Fibroblast of peridontal ligament (primary cell): ENCODE measurements at regions not wholly inside any gene's neighbourhood (a gene's known extent, or its start where the extent isn't known, plus 50 kb on each side); places are given as distances from the start of the nearest gene placed in this dataset.
"Not testable (repeated sequence)": the region's sequence is repeated elsewhere in the genome, so short reads cannot be mapped to it uniquely, and the experiment has no call there.

Source experiments
- DNase-seq: peaks from one replicate; pipeline ENCODE4 v3.0.0-alpha.2; 2010; ENCODE audit errors: extremely low read depth

DNA sequence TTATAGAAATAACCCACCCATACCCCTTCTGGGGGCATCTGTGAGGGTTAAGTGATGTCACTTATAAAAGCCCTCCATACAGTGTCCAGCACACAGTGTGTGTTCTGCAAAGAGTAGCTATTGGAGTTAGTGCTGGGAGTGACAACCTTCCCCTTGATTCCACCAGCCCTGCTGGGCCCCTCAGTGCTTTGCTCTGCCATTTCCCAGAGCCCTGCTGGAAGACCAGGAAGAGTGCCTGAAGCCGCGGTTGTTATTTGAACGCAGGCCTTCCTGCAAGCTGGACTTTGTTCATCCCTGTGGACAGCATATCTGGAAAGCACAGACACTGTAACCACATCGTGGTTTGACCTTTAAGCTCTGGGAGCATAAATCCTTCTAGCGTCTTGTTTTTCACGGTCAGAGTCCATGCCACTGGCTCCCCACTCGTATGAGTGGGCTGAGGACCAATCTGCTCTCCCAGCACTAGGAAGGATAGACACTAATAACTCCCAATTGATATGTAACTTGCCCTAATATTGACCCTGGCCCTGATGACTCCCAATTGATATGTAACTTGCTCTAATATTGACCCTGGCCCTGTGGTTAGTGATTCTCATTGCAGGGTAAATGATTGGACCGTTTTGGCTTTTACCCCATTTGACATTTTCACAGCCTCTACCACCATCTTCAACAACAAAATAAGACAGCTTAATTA lies 297.1 kb upstream of the MAF start:
- peak; percentile 8 for DNase-seq

- no peak for DNase-seq
These were observed 296.5 kb upstream of the MAF start for GRCh38 chr16:79897104-79897452.

GRCh38 chr16:79895917-79896203 lies 295.3 kb upstream of the MAF start:
- no peak for DNase-seq

DNA sequence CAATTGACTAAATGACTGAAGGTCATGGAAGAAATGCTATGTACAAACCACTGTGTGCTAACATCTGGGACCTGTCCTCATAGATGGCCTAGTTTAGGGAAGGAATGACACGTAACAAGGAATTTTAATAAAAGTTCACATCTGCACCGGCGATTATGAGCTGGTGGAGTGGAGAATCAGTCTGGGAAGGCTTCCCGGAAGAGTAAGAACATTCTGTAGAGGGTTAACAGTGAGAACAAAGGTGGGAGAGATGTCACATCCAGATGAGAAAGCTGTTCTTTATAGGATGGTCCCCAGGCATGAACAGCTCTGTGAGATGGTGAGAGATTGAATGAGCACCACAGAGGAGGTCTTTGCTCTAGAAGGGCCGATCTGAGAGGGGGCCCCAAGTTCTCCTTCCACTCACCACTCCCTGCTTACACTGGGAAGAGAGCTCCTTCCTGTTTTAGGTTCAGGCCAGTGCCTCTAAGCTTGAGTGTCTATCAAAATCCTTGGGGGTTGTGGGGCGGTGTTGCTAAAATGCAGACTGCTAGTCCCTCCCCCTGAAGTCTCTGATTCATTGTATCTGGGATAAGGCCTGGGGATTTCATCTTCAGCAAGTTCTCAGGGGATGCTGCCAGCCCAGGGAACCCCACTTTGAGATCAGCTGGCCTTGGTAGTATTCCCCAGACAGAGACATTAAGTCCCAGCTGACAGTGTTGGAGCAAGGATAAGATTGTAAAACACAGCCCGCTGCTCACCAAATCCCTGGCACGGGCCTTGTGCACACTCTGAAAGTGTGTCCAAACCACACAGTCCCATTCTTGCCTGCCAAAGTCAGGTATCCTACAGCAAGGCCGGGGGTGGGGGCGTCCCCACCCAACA lies 294.7 kb upstream of the MAF start:
- no peak for DNase-seq

DNA sequence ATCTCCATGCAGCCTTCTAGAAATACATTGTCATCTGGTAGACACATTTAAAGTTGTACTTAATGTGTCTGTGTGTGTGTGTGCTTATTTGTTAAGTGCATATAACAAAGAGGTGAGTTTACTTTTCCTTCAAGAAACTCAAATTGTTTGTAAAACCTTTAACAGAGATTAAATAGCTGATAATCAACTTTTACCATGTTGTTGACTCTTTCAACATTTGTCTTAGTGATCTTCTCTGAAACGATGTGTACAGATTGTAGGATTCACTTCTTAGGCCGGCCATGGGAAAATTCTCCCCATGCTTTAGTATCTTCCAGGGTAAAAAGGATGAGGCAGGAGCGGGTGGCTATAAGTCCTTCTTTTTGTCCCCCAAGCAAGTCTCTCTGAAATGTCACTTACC lies 292.9 kb upstream of the MAF start:
- no peak for DNase-seq

GRCh38 chr16:79892278-79892677 lies 291.7 kb upstream of the MAF start:
- DNase-seq: no peak

DNA sequence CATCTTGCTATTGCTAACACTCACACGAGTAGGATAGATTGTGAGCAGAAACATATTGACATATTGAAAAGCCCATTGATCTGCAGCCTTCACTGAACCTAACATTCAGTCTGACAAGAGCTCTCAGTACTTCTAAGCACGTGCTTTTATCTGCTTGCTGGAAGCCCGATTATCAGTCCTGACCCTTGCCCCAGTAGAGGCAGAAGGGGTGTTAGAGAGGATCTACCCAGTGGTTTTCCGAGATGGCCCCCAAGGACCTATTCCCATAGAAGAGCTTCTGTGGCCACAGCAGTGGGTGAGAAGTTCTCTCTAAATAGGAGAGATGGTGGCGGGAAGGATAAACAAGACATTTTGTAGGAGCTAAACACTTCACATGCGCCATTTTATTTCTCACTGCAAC lies 290.9 kb upstream of the MAF start:
- no peak for DNase-seq

DNA sequence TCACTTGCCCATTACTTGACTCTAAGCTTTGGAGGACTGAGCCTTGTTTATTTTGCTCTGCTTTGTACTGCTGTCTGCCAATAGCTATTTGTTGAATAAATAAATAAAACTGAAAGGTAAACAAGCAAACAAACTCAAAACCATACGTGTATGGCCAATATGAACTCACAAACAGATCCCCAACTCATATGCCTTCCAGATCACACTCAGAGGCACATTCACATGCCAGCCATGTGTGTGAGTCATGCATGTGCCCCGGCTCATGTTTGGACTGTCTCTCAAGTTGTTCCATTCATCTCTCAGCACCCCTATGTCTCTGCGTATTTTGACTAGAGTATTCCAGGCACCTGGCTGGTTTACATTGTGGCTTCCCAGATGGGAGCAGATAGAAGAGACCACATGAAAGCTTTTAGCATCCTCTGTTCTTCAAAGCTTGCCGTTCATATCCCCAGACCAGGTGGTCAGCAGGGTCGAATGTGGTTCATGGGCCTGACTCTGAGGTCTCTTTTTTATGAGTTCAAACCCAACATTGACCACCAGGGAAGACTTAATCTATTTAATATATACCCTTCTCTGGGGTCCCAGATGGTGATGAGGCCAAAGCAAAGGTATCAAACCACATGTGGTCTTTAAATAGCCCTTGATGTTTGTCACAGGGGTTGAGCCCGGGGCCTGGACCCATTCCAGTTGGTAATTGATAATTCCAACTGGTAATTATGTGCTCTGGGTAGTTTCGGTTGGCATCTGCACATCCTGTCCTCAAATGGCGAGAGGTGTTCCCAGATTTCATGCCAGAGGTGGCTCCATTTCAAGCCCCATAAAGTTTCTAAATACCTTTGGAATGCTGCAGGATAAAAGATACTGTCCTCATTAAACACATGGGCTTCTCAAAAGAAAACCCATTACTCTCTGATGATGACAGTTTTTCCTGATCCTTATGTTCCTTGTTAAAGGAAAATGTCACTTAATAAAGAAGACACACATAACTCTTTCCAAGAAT lies 287.3 kb upstream of the MAF start:
- no peak for DNase-seq

DNA sequence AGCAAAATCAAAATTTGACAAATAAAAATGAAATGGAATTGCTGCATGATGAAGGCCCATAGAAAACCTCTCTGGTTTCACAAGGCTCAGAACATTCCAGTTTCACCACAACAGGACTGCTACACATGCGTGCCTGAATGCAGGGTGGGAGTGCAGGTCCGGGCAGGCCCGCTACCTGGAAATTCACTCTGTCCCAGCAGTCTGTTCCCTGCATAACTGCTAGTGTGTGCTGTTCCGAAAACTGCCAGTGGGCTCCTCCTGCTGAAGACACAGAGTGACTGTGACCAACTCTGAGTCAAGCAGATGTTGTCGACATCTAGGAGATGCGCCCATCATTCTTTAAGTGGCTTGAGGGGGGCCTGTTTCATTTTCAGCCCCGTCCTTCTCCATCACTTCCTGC lies 284.8 kb upstream of the MAF start:
- DNase-seq: no peak

DNA sequence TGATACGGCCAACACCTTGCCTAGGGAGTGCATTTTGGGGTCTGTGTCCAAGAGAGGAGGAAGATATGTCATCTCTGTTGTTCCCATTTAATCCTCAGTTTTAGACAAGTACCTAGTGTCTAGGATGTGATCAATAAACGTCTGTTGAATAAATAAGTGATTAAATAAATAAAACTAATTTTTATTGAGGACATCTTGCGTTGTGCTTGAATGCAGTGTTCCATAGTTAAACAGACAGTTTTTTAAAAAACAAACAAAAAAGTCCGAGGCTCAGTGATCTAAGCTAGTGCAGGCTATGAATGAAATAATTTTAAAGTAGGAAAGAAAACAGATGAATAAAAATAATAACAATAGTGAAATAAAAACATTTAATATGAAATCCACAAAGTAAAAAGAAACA lies 283.0 kb upstream of the MAF start:
- DNase-seq: no peak

- no peak for DNase-seq
These were observed 281.9 kb upstream of the MAF start for GRCh38 chr16:79882340-79883005.

DNA sequence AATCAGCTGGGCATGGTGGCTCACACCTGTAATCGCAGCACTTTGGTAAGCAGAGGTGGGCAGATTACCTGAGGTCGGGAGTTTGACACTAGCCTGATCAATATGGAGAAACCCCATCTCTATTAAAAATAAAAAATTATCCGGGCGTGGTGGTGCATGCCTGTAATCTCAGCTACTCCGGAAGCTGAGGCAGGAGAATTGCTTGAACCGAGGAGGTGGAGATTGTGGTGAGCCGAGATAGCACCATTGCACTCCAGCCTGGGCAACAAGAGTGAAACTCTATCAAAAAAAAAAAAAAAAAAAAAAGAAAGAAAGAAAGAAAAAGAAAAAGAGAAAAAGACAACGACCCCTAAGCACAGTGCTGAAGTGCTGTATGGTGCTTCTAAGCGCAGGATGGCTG lies 280.6 kb upstream of the MAF start:
- DNase-seq: not testable (repeated sequence)

DNA sequence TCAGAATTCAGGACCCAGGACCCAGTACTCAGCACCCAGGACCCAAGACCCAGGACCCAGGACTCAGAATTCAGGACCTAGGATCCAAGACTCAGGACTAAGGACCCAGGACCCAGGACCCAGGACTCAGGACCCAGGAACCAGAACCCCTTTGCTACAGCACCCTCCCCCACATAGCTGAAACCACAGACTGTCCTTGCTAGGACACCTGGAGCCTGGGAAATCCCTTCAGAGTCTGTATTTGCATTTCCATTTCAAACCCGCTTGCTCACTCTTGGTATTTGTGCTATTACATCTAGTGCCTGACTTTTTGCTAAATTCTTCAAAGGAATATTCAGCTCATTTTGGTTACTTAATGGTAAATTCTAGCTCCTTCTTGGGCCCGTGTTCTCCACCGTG lies 275.8 kb upstream of the MAF start:
- no peak for DNase-seq

DNA sequence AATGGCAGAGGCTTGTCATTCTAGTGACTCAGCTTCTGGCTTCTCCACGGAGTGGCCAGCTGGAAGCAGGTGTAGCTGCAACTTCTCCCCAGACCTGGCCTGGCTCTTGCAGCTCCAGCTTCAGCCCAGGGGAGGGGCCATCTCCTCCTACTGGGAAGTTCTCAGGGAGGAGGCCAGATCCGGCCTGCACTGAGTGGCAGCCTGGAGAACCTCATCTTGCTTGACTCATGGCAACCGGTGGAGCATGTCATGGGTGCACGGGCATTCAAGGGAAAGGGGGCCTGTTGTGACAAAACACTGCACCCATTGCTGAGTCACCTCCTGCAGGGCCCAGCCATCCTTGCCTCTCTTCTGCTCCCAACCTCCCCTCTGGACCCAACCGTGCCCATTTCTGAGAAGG lies 273.9 kb upstream of the MAF start:
- DNase-seq: no peak

DNA sequence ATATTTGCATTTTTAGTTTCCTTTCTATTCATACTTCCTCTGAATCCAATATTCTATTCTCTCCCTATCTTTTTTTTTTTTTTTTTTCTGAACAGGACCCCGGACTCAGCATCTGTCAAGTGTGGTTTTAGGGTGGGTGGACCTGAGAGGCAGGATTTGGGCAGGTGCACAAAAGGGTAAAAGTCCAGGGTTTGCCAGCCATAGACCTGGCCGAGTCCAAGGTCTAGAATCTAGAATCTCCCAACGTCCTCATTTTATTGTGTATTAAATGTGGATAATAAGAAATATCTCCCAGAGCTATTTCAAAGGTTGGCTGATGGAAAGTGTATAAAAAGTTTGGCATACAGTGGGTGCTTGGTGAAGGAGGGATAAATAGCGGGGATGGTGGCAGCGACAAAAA lies 273.3 kb upstream of the MAF start:
- no peak for DNase-seq

DNA sequence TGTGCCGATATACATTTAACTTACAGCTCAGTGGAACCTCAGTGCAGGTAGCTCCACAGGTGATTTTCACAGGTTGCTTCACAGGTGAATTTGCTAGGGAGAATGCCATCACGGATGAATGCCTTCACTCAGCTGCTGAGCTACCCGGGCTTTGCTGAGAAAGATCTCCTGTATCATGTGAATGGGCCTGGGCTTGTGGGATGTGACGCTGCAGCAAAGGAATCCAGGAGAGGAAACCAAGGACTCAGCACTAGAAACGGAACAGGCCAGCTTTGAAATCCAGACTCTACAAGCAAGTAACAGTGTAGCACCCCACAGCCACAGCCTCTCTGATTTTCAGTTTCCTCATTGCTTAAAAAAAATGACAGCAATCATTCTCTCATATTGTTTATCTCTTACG lies 271.4 kb upstream of the MAF start:
- DNase-seq: no peak

GRCh38 chr16:79870016-79870886 lies 269.7 kb upstream of the MAF start:
- no peak for DNase-seq

- no peak for DNase-seq
These were observed 268.9 kb upstream of the MAF start for GRCh38 chr16:79869304-79870015.

DNA sequence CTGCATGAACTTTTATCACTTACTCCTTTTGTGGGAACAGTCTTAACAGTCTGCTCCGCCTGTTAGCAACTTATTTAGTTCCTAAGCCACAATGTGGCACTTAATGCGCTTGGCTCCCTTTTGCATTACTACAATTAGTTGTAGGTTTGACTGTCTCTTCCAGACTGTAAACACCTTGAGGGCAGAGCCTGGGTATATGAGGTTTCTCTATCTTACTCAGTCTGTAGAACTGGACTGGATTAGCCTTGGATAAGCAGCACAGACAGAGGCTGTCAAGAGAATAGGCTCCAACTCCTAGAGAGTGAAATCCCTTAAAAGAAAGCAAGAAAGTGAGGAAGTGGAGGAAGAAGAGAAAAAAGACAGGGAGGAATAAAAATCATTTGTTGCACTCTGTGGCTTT lies 268.3 kb upstream of the MAF start:
- no peak for DNase-seq

- DNase-seq: no peak
These were observed 267.0 kb upstream of the MAF start for GRCh38 chr16:79867425-79867997.
